IPS DF 19.7 (cell line): ENCODE measurements at regions not wholly inside any gene's neighbourhood (a gene's known extent, or its start where the extent isn't known, plus 50 kb on each side); places are given as distances from the start of the nearest gene placed in this dataset.
"Not testable (repeated sequence)": the region's sequence is repeated elsewhere in the genome, so short reads cannot be mapped to it uniquely, and the experiment has no call there.

ENCODE experiments used
- DNase-seq: peaks from one replicate; pipeline ENCODE4 v3.0.0-alpha.2; 2013; ENCODE audit warnings: low read depth, low spot score

DNA sequence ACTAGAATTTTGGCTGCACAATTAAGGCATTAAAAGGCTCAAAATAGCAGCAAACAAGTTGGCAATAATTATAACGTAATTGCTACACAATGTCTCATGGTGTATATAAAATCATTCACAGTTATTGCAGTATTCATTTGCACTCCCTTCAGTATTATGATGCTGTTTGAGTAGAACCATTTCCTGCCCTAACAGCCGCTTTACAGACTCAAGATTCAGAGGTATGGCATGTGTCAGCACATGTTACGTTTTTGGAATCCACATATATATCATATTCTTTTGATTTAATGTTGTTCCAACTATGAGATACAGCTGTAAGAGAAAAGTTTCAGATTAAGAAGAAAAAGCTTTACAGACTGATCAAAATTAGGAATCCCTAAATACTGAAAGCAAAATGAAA lies 56.3 kb upstream of the NCKAP5 start:
- DNase-seq = no peak

DNA sequence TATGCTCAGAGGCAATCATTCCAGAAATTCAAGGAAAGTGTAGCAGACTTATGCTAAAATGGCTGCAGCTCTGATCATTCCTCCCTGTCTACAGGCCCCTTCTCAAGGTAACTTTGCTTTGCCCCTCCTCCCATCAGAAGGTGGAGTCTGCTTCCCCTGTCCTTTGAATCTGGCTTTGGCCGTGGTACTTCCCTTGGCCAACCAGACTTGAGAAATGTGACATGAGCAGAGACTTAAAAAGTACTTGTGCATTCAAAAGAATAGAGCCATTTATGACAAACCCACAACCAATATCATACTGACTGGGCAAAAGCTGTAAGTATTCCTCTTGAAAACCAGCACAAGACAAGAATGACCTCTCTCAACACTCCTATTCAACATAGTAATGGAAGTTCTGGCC lies 59.5 kb upstream of the NCKAP5 start:
- DNase-seq = no peak

DNA sequence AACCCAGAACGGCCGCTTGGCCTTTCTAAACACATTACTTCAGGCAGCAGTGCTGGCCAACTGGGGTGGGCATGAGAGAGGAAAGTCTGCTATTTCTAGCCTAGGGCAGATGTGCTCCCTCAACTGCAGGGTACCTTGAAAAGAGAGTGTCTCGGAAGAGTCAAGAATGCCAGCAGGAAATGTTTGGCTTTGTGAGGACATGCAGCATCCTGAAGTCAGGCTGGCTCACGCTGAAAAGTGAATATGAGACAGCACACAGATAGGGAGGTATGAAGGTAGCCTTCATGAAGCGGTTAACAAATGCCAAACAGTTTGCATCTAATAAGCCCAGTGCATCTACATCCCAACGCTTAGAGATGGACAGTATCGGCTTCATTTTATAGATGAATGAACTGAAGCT lies 65.0 kb upstream of the NCKAP5 start:
- no peak for DNase-seq

DNA sequence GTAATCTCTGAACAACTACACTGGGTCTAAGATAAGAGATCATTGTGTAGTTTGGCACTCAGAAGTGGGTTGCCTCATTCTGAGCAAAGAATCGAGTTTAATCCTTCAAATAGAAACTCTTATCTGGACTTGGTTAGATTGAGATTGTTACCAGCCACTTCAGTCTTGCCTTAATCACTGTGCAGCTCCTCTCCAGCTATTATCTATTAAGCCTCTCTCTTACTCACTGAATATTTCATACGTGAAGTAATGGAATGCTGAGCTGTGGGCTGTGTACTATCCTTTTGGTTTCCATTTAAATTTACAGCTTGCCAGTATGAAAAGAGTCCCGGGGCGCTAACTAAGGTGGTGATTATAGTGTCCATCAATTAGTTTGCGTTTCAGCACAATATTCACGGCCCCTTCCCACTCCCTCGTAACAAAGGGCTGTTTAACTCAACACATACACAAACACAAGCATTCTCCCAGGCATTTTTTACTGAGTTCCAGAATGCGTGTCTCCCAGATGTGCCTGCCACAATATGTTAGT lies 65.7 kb upstream of the NCKAP5 start:
- DNase-seq = no peak

DNA sequence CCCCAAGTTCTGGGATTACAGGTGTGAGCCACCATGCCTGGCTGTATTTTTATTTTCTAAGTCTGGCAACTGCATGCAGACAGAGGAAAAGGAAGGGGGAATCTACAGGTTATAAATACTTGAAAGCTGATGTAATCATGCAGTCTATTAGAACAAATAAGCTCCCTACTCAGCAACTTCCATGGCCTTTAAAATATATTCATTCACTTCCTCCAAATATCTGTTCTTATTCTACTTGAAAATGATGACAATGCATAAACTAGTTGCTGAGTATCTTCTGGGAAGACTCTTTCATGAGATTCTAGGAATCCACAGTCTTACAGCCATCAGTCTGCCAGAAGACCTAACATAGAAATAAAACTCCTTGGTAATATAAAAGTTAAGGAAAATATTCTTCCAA lies 66.9 kb upstream of the NCKAP5 start:
- no peak for DNase-seq

DNA sequence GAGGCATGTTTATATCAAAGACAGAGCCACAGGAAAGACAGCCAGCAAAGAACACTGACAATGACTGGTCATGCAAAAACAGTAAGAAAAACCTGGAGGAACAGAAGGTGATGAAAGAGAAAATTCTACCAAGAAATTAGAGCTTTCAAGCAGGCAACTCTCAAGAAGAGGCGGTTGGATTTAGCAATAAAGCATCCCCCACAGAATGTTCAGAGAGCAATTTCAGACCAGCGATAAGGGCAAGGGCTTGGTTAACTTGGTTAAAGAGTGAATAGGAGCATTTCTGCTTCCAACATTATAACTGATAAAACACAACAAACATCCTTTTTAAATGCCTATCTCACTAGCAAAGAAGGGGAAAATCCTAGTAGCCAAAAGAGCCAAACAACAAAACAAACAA lies 68.0 kb upstream of the NCKAP5 start:
- DNase-seq = no peak

DNA sequence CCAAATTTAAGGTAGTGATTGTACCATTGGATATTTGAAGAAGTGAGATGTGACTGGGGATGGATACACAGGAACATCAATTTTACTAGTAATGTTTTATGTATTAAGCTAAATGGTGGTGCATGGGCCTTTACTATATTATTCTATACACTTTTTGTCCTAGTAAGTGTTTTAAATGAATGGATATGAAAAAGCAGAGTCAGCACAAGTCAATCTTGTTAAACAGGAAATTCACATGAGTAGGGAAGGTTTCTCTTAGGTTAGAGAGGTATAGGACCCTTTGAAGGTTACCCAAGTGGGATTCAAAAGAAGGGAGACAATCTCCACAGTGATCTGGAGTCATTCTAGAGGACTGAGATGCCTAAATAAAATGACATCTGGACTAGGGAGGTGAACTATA lies 71.8 kb upstream of the NCKAP5 start:
- no peak for DNase-seq

DNA sequence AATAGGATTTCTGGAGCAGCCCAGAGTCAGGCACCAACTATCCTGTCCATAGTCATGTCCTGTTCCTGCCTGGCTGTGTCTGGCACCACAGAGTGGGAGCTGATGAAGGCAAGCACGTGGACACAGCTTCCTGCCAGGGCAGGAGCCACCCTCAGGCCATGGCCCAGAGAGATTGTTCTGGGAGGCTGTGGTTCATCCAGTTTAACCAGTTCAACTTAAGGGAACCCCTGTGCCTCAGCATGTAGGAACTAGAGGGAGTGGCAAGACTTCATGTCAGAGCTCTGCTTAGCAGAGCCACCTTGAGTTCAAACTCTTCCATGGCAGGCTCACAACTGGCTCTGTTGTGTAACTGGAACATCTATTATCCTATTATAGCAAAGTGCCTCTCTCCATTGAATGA lies 73.2 kb upstream of the NCKAP5 start:
- DNase-seq = peak; percentile 48

DNA sequence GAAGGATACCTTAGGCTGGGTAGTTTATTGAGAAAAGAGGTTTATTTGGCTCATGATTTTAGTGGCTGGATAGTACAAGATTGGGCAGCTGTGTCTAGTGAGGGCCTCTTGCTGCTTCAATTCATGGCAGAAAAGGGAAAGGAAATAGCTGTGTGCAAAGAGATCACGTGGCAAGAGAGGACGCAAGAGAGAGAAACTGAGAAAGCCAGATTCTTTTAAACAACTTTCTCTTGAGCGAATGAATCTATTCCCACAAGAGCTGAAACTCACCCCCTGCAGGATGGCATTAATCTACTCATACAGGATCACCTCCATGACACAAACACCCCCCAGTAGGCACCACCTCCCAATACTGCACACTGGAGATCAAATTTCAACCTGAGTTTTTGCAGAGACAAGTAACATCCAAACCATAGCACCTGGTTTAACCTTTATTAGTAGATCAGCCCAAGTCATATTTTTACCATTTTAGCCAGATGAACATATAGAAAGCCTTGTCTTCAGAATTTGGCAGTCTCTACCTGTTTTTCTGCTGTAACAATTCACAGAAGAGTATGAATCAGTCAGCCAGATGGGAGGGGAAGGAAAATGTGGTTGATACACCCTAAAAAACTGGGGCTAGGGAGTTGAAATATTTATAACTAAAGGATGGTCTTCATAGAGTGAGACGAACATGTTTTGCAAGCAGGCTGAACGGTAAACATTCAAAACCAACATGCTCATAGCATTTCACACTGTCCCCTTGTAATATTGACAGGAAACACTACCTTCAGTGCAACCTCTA lies 73.9 kb upstream of the NCKAP5 start:
- DNase-seq = no peak

DNA sequence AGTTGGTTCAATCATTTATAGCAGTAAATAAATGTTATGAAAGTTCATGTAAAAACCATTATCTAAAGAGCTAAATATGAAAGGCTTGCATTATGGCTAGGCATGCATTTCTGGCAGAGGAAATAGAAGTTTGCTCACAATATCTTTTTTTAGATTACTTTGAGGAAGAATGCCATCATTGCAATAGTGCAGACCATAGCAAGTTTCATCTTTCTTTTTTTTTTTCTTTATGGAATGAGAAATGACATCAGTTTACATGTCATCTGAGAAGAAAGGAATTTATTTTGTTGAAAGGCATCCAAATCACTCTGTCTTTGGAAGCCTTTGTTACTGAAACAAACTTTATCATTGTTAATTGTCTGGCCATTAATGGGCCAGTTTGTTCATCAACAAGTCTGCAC lies 74.5 kb upstream of the NCKAP5 start:
- no peak for DNase-seq

DNA sequence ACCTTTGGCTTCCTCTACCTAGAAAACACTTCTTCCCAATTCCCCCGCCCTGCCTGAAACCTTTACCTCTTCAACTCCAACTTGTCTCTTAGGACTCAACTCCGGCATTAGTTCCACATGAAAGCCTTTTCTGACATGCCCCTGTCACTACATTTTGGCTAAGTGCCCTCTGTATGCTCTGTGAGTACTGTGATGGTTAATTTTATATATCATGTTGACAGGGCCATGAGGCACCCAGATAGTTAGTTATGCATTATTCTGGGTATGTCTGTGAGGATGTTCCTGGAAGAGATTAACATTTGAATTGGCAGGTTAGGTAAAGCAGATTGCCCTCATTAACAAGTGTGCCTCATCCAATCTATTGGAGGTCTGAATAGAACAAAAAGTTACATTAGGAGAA lies 75.6 kb upstream of the NCKAP5 start:
- DNase-seq = no peak

DNA sequence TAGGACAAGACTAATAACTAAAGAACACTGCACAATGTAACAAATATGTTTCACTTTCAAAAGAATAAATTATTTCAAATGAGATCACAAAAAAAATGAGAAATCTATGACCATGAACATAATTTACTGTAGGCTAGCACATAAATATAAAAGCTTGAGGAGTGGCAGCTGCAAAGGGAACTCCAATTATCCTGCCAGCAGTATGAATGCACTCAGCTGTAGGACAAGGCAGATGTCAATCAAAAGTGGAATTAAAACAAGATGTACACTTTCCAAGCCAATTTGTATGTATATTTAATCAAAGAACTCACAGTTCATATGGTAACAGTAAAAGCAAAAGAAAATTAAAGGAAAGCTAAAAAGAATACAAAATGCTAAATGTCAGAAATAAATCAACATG lies 76.6 kb upstream of the NCKAP5 start:
- DNase-seq = no peak

DNA sequence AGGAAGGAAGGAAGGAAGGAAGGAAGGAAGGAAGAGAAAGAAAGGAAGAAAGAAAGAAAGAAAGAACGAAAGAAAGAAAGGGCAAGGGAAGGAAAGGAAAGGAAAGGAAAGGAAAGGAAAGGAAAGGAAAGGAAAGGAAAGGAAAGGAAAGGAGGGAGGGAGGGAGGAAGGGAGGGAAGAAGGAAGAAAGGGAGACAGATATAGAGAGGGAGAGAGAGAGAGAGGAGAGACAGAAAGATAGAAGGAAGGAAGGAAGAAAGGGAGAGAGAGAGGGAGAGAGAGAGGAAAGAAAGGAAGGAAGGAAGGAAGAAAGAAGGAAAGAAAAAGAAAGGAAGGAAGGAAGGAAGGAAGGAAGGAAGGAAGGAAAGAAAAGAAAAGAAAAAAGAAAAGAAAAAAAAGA lies 79.1 kb upstream of the NCKAP5 start:
- DNase-seq = not testable (repeated sequence)

DNA sequence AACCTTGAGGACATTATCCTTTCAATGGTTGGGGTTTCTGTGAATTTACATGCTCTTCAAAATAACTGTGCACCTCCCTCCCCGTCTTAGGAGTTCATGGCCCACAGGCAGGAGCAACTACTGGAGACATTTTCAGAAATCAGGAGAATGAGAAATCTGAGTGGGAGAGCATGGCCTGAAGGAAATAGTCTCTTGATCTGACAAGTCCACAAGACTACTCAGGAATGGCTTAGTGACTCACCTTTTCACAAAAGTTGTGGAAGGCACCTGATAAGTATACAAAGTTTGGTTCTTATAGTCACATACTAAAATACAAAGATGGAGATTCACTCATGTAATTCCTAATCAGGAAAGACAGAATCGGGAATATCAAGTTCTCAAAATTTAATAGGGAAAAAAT lies 83.6 kb upstream of the NCKAP5 start:
- no peak for DNase-seq

DNA sequence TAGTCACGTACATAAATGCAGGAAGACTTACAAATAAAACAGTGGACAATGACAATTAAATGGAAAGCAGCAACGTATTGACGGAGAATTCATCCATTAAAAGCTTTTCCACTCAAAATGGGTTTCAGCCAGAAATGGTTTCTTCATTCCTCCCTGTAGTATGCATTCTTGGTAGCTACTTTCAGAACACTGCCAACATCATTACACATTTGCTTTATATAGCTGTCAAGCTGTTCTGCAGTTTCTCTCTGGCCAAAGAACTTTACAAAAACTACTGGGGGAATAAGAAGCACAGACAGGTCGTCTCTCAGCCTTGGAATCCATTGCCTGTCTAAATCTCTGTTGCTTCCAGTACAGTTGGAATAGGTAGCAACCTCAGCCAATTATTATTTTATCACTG lies 84.1 kb upstream of the NCKAP5 start:
- no peak for DNase-seq

DNA sequence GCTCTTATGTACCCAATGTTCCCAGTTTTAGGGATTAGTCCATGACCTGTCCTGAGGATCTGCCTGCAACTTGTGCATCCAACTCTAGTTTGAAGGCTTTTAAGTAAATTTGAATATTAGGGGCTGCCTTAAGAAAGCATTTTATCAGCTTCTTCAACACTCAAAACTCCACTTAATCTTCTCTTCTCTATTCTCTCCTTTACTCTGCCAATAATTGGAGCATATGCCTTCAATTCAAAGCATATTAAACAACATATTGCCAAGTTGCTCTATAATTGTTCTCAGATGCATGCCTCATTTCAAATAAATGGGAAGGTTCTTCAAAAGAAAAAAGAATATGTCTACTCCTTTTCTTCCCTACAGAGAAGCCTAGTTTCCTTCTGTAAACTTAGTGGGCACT lies 84.8 kb upstream of the NCKAP5 start:
- DNase-seq = no peak

DNA sequence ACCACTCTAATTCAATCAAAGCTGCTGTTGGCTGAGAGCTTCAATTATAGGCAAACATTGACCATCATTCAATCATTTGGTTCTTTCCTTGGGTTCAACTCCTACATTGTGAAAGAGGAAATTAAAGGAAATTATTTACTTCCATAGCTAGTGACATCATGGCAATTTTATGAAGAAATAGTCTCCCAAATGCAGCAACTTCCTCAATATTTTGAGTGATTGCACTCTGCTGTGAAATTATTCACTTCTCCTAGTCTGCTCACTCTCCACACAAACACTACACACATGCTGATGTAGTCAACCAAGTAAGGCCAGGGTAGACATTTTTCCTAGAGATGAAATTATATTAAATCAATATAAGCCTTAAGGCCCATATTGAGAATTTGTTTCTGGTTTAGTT lies 86.7 kb upstream of the NCKAP5 start:
- DNase-seq = no peak

DNA sequence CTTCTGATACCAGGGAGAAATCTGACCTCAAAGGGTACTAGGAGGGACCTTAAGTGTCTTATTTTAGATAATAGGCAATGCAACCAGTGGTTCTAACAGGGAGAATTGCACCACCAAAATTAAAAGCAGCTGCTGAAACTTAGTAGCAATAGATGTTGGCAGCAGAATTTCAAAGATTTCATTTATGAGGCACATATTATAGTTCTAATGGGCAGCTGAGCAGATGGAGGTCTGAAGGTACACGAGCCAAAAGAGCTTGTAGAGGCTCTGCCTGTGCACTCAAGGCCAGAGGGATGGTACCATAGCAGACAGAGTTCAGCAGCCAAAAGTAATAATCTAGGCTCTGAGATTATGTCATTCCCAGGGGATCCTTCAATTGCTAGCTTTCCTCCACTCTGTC lies 87.3 kb upstream of the NCKAP5 start:
- no peak for DNase-seq

DNA sequence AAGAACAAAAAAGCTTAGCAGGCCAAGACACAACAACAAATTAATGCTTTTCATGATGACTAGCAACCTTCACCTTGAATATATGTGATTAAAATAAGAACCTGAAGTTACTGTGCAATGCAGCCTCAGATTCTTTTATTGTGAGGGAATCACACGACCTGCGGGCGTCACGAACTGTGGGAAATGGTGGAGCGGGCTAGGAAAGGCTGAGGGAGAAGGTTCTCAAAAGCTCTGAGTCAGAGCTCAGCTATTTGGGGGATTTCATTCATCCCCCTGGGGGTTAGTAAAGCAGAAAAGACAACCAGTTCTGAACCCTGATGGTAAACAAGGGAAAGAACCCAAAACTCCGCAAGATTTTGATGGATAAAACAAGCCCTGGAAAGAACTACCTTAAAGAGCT lies 89.3 kb upstream of the NCKAP5 start:
- no peak for DNase-seq

DNA sequence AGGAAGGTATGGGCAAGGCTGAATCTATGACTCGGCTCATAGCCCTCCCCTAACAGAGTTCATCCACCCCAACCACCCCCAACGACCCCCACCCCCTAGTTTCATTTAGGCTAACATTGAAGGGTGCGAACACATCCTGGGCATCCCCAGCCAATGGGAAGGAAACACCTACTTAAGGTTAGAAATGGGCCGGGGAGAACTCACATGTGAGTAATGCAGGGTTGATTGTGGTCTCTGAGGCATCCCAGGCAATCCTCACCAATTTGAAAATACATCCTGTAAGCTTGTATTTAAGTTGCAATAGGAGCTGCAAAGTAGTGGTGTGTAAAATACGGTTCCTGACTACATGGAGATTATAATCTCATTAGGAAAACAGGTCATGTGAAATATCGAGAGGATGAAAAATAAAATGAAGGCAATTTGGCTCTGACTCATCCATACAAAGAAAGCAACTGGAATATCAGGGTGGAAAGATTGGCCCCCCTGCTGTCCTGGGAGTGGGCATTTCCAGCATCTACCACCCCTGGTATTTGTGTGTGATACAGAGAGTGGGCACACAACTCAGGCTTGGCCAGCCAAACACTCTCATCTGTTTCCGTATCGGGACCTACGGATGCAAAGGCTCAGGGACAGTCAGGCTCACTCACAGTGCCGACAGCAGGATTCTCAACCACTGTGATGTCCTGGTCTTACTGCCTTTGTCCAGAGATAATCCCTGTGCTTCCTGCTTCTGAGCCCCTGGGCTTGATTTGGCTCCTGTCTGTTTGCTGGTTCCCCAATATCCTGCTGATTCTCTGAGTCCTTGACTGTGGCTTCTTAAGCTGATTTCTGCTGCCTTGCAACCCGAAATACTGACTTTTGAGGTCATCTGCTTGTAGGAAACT lies 90.0 kb upstream of the NCKAP5 start:
- no peak for DNase-seq

DNA sequence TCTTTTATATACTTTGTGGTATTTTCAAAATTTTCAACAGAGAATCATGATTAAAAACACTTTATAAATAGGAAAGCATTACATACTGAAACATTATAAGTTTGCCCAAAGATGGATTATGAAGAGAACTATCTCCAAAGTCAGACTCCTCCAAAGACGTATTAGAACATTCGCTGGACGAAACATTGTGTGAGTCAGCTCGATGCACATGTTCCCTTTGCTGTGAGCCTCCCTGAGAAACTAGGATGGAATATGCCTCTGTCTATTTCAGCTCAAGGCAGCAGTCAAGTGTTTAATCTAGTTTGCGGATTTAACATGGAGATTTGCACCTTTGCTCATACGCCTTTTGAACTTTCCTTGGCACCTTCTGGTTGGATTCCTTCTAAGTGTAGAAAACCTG lies 92.2 kb upstream of the NCKAP5 start:
- DNase-seq = no peak

DNA sequence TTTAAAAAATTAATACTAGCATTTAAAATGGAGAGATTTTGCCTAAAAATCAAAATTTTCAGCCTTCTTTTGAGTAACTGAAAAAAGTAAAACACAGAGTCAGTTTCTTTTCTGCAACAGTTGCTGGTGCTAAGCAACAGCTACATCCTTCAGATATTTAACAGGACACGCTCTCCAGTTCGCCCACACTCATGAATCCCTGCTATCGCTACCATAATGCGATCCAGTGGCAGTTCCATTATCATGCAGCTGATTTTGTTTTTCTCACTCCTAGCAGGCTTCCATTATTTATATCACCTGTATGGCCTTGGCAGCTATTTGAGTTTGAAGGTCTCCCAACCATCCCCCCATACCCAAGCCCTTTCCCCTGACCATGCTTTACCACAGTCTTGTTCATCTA lies 93.1 kb upstream of the NCKAP5 start:
- DNase-seq = no peak

DNA sequence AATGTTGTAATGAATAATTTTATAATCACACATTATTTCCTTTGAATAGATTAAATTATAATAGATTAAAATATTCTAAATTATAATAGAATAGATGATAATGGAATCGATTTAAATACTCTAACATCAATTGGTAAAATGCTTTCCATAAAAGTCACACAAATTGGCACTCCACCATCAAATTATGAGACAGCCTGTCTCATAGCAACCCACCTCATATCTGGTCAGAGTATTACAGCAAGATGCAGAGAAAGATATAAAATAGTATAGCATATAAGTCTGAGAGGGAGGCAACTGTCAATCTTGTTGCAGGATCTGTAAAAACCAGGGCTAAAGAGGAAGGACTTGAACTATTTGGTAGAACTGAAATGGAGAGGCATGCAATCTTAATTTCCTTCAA lies 98.4 kb upstream of the NCKAP5 start:
- no peak for DNase-seq
